B cell (primary cell): ENCODE measurements at regions not wholly inside any gene's neighbourhood (a gene's known extent, or its start where the extent isn't known, plus 50 kb on each side); places are given as distances from the start of the nearest gene placed in this dataset.

Experiments used
- EZH2 ChIP-seq: IDR thresholded peaks from 2 replicates; pipeline ENCODE4 v1.6.1; 2012; ENCODE audit warnings: borderline replicate concordance, low read depth, mild to moderate bottlenecking, moderate library complexity, low read length; ENCODE audit not compliant: insufficient read depth, poor library complexity, severe bottlenecking
- TF ChIP-seq, protein P1 (sequence below): fragments of 200-600 bp; IDR thresholded peaks from one replicate; pipeline ENCODE4 v1.8.0; 2022; ENCODE audit warnings: antibody characterized with exemption, mild to moderate bottlenecking

DNA sequence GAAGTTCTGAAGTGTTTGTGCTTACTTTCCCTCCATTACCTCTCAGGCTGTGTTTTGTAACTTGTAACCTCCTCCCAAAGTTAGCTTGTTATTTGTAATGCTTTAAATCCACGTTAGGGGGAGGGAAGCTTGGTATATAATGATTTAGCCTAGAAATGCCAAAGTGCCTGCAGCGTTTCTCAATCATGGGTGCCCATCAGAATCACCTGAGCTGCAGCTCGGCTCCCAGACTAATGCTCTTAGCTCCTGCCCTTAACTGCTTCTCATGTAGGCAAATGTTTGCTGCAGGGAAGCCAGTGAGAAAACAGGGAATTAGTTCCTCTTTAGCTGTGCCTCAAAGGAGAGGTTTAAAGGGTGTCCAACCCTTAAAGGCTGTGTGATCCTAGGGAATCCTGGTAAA, 219.2 kb upstream of the NAALADL2 start:
- TF ChIP-seq, protein P1, sequence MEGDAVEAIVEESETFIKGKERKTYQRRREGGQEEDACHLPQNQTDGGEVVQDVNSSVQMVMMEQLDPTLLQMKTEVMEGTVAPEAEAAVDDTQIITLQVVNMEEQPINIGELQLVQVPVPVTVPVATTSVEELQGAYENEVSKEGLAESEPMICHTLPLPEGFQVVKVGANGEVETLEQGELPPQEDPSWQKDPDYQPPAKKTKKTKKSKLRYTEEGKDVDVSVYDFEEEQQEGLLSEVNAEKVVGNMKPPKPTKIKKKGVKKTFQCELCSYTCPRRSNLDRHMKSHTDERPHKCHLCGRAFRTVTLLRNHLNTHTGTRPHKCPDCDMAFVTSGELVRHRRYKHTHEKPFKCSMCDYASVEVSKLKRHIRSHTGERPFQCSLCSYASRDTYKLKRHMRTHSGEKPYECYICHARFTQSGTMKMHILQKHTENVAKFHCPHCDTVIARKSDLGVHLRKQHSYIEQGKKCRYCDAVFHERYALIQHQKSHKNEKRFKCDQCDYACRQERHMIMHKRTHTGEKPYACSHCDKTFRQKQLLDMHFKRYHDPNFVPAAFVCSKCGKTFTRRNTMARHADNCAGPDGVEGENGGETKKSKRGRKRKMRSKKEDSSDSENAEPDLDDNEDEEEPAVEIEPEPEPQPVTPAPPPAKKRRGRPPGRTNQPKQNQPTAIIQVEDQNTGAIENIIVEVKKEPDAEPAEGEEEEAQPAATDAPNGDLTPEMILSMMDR: no peak
- TF ChIP-seq EZH2: no peak
